ENCODE measurements at regions not wholly inside any gene's neighbourhood (a gene's known extent, or its start where the extent isn't known, plus 50 kb on each side); places are given as distances from the start of the nearest gene placed in this dataset.

GRCh38 chr9:11163843-11164242 is 551.0 kb upstream of the PTPRD start:
- TF ChIP-seq, protein P1, sequence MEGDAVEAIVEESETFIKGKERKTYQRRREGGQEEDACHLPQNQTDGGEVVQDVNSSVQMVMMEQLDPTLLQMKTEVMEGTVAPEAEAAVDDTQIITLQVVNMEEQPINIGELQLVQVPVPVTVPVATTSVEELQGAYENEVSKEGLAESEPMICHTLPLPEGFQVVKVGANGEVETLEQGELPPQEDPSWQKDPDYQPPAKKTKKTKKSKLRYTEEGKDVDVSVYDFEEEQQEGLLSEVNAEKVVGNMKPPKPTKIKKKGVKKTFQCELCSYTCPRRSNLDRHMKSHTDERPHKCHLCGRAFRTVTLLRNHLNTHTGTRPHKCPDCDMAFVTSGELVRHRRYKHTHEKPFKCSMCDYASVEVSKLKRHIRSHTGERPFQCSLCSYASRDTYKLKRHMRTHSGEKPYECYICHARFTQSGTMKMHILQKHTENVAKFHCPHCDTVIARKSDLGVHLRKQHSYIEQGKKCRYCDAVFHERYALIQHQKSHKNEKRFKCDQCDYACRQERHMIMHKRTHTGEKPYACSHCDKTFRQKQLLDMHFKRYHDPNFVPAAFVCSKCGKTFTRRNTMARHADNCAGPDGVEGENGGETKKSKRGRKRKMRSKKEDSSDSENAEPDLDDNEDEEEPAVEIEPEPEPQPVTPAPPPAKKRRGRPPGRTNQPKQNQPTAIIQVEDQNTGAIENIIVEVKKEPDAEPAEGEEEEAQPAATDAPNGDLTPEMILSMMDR (IDR thresholded peaks at IDR 0.05; ENCODE audit: low read length), result no peak
- TF ChIP-seq EZH2 (optimal IDR thresholded peaks at IDR 0.05; ENCODE audit: low read depth, low read length), result no peak

Data from MM.1S (cell line).